ENCODE measurements at regions not wholly inside any gene's neighbourhood (a gene's known extent, or its start where the extent isn't known, plus 50 kb on each side); places are given as distances from the start of the nearest gene placed in this dataset.

DNA sequence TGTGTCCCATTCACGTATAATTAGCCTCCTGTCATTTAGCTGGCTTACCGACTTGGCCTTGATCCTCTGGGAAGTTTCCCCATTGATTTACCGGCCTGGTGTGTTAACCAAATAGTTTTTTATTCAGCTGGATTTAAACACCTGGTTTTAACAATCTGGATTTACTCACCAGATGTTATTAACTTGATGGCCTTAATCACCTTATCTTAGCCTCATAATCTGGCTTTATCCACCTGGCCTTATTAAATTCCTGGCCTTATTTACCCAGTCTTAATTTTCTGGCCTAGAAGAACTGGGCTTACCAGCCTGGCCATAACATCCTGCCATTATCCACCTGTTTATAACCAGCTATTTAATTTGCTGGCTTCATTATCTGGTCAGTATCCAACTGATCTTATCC lies 89.9 kb downstream of the IL12A start:
- Histone ChIP-seq H3K79me2 (ENCODE audit: insufficient read depth, low read length) (no peaks in the 10 kb centered on the region), H3K9ac (ENCODE audit: insufficient read depth, low read depth, low read length) (no peak overlapping the region), H3K4me1 (ENCODE audit: insufficient read depth, low read length) (peaks cover 25% of the 10 kb centered on the region), H3K27me3 (ENCODE audit: control insufficient read depth in 1 of 2, insufficient read depth in 2 of 2, low read length in 2 of 2) (no peaks in the 10 kb centered on the region; a peak in 1 of 5 replicates), H3K9me3 (ENCODE audit: low read length) (no peaks in the 10 kb centered on the region), H3K4me3 (replicated peaks in 1 of 3; ENCODE audit: insufficient read depth in 1 of 3, low read depth in 2 of 3, low read length in 3 of 3) (no peak overlapping the region), H3K4me2 (ENCODE audit: low read depth, low read length) (no peak overlapping the region), H3K27ac (ENCODE audit: extremely low read length, insufficient read depth, low read length) (no peak overlapping the region), H4K20me1 (ENCODE audit: insufficient read depth, low read length) (no peaks in the 10 kb centered on the region), H2AFZ (ENCODE audit: low read length) (no peak overlapping the region), H3K36me3 (replicated peaks in 1 of 2; ENCODE audit: control insufficient read depth in 1 of 2, insufficient read depth in 2 of 2, low read length in 2 of 2) (no peaks in the 10 kb centered on the region)
- in situ Hi-C loops (cut with HindIII; ENCODE audit: extremely low pct_ligation_motif_present, low pct_unique_long_range_greater_than_20kb) (no loop called here), intact Hi-C loops (cut with micrococcal nuclease; ENCODE audit: unreplicated experiment) (no loop called here)
- DNase-seq (ENCODE audit: low spot score), result no peak
- ChIA-PET POLR2A (no interaction called here), CTCF (ENCODE audit: low intra/inter-chr PET ratio, low total read pairs) (no interaction called here)
- no peak for FAIRE-seq
- WGBS (ENCODE audit: low lambda C conversion rate), result 37% methylated on average over 3 of the region's 3 CpGs
- no peak; the same call in 2 of the 3 replicates for ATAC-seq
- BruUV-seq (replicated peaks), result no TSS peak
- TF ChIP-seq, protein P1, sequence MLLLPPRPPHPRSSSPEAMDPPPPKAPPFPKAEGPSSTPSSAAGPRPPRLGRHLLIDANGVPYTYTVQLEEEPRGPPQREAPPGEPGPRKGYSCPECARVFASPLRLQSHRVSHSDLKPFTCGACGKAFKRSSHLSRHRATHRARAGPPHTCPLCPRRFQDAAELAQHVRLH (CRISPR knock-in tag; IDR thresholded peaks at IDR 0.05; ENCODE audit: borderline replicate concordance, low read depth), result no peak
- no peak for TF ChIP-seq POLR2A (IDR thresholded peaks at IDR 0.05; ENCODE audit: insufficient read depth in 1 of 2, low read depth in 2 of 2, low read length in 2 of 2)
- TF ChIP-seq, protein P2, sequence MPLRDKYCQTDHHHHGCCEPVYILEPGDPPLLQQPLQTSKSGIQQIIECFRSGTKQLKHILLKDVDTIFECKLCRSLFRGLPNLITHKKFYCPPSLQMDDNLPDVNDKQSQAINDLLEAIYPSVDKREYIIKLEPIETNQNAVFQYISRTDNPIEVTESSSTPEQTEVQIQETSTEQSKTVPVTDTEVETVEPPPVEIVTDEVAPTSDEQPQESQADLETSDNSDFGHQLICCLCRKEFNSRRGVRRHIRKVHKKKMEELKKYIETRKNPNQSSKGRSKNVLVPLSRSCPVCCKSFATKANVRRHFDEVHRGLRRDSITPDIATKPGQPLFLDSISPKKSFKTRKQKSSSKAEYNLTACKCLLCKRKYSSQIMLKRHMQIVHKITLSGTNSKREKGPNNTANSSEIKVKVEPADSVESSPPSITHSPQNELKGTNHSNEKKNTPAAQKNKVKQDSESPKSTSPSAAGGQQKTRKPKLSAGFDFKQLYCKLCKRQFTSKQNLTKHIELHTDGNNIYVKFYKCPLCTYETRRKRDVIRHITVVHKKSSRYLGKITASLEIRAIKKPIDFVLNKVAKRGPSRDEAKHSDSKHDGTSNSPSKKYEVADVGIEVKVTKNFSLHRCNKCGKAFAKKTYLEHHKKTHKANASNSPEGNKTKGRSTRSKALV (CRISPR knock-in tag; IDR thresholded peaks at IDR 0.05), result no peak
- TF ChIP-seq, protein P3, sequence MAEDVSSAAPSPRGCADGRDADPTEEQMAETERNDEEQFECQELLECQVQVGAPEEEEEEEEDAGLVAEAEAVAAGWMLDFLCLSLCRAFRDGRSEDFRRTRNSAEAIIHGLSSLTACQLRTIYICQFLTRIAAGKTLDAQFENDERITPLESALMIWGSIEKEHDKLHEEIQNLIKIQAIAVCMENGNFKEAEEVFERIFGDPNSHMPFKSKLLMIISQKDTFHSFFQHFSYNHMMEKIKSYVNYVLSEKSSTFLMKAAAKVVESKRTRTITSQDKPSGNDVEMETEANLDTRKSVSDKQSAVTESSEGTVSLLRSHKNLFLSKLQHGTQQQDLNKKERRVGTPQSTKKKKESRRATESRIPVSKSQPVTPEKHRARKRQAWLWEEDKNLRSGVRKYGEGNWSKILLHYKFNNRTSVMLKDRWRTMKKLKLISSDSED (CRISPR knock-in tag; IDR thresholded peaks at IDR 0.05), result no peak
- no peak for TF ChIP-seq REL (CRISPR knock-in tag; conservative IDR thresholded peaks at IDR 0.05)
- TF ChIP-seq RBM22 (optimal IDR thresholded peaks at IDR 0.05; ENCODE audit: low read length), result no peak
- TF ChIP-seq RFX1 (IDR thresholded peaks at IDR 0.05), result no peak
- no peak for TF ChIP-seq SYNCRIP (IDR thresholded peaks at IDR 0.05; ENCODE audit: insufficient read depth, low read depth, low read length)
